ENCODE measurements at regions not wholly inside any gene's neighbourhood (a gene's known extent, or its start where the extent isn't known, plus 50 kb on each side); places are given as distances from the start of the nearest gene placed in this dataset.

GRCh38 chr11:82270870-82271269 is 462.8 kb downstream of the FAM181B start:
- H3K4me3 ChIP-seq = no peak overlapping the region
- DNase-seq = no peak
- intact Hi-C loops (cut with DNase I) = no loop called here
- H3K27ac ChIP-seq = no peak overlapping the region
- no peaks in the 10 kb centered on the region for H3K27me3 ChIP-seq
- 92 to 96% (median 93%) methylated on average over 1 of the region's 1 CpG for WGBS, 3 donors
- TF ChIP-seq CTCF (IDR thresholded peaks at IDR 0.05) (no peak), POLR2A (IDR thresholded peaks at IDR 0.05) (no peak)
- no peaks in the 10 kb centered on the region for H3K9me3 ChIP-seq
- H3K4me1 ChIP-seq (ENCODE audit: insufficient read depth) = no peaks in the 10 kb centered on the region
- H3K36me3 ChIP-seq = no peaks in the 10 kb centered on the region

- intact Hi-C loops (cut with DNase I) = no loop called here
- H3K9me3 ChIP-seq = no peaks in the 10 kb centered on the region
- no peak for DNase-seq
- no peaks in the 10 kb centered on the region for H3K4me1 ChIP-seq (ENCODE audit: insufficient read depth)
- no peaks in the 10 kb centered on the region for H3K27me3 ChIP-seq
- no peak overlapping the region for H3K27ac ChIP-seq
- 68 to 74% (median 69%) methylated on average over 6 of the region's 6 CpGs for WGBS, 3 donors
- no peak for TF ChIP-seq POLR2A (IDR thresholded peaks at IDR 0.05)
- no peak for TF ChIP-seq CTCF (IDR thresholded peaks at IDR 0.05)
- no peak for TF ChIP-seq EP300 (IDR thresholded peaks at IDR 0.05)
- no peaks in the 10 kb centered on the region for H3K36me3 ChIP-seq
- H3K4me3 ChIP-seq = no peak overlapping the region
Measured at GRCh38 chr11:82268627-82269026, 465.0 kb downstream of the FAM181B start.

- no peak for DNase-seq
- Histone ChIP-seq H3K9me3 (no peaks in the 10 kb centered on the region), H3K4me3 (no peak overlapping the region), H3K4me1 (ENCODE audit: insufficient read depth) (no peaks in the 10 kb centered on the region), H3K27me3 (no peaks in the 10 kb centered on the region), H3K27ac (no peak overlapping the region), H3K36me3 (no peaks in the 10 kb centered on the region)
- intact Hi-C loops (cut with DNase I) = no loop called here
- 87 to 92% (median 90%) methylated on average over 3 of the region's 3 CpGs for WGBS, 3 donors
- no peak for TF ChIP-seq EP300 (IDR thresholded peaks at IDR 0.05)
- TF ChIP-seq CTCF (IDR thresholded peaks at IDR 0.05) = no peak
- TF ChIP-seq POLR2A (IDR thresholded peaks at IDR 0.05) = no peak
Measured at GRCh38 chr11:82267186-82267585, 466.5 kb downstream of the FAM181B start.

GRCh38 chr11:82261367-82261766 is 472.3 kb downstream of the FAM181B start:
- no peak for DNase-seq
- 91 to 98% (median 94%) methylated on average over 1 of the region's 1 CpG for WGBS, 3 donors
- Histone ChIP-seq H3K4me1 (ENCODE audit: insufficient read depth) (no peaks in the 10 kb centered on the region), H3K4me3 (no peak overlapping the region), H3K27ac (no peak overlapping the region), H3K36me3 (no peaks in the 10 kb centered on the region), H3K27me3 (no peaks in the 10 kb centered on the region), H3K9me3 (no peaks in the 10 kb centered on the region)
- intact Hi-C loops (cut with DNase I) = no loop called here
- no peak for TF ChIP-seq CTCF (IDR thresholded peaks at IDR 0.05)
- TF ChIP-seq POLR2A (IDR thresholded peaks at IDR 0.05) = no peak
- no peak for TF ChIP-seq EP300 (IDR thresholded peaks at IDR 0.05)

- Histone ChIP-seq H3K36me3 (no peaks in the 10 kb centered on the region), H3K27me3 (no peaks in the 10 kb centered on the region), H3K9me3 (no peaks in the 10 kb centered on the region), H3K4me1 (ENCODE audit: insufficient read depth) (no peaks in the 10 kb centered on the region), H3K27ac (no peak overlapping the region), H3K4me3 (no peak overlapping the region)
- intact Hi-C loops (cut with DNase I) = no loop called here
- WGBS, 3 donors = 86 to 91% (median 88%) methylated on average over 2 of the region's 2 CpGs
- no peak for DNase-seq
- TF ChIP-seq POLR2A (IDR thresholded peaks at IDR 0.05) (no peak), EP300 (IDR thresholded peaks at IDR 0.05) (no peak), CTCF (IDR thresholded peaks at IDR 0.05) (no peak)
Measured at GRCh38 chr11:82250047-82250446, 483.6 kb downstream of the FAM181B start.
